Stimulated activated naive CD4-positive, alpha-beta T cell treated with Interleukin-2 at 50 U/mL for 16 hours (primary cell): ENCODE measurements at regions not wholly inside any gene's neighbourhood (a gene's known extent, or its start where the extent isn't known, plus 50 kb on each side); places are given as distances from the start of the nearest gene placed in this dataset.
A peak's percentile ranks its signal among the peaks of the same experiment; 100 is the strongest.
"Not testable (repeated sequence)": the region's sequence is repeated elsewhere in the genome, so short reads cannot be mapped to it uniquely, and the experiment has no call there.

ENCODE experiments used
- DNase-seq: peaks from one replicate; lab custom pipeline; 2025; lab: John Stamatoyannopoulos, UW

- DNase-seq, result no peak
Observed at GRCh38 chr10:8310930-8311329, 256.4 kb downstream of the GATA3 start.

DNA sequence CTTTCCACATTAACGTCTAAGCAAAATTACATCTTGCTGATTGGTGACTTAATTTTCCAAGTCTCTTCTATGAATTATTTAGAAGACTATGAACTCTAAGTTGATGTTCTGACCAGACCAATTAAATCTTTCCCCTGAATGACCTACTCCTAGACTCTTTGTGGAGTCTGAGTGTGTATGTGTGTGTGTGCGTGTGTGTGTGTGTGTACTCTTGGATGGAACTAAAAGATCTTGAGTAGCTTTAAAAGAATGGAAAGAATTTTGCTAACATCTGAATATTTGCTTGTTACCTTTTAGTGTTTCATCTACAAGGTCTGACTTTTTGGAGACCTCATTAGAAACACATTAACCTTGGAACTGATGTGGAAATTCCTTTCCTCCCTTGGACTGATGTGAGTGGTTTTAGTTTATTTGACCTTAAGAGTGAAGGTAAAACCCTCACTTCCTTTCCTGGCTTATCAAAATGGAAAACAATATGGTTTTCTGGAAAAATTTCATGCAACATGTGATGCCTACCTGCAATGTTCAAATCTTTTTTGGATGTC, 257.1 kb downstream of the GATA3 start:
- DNase-seq, result no peak

GRCh38 chr10:8312079-8312478, 257.6 kb downstream of the GATA3 start:
- no peak for DNase-seq

GRCh38 chr10:8312781-8313180, 258.3 kb downstream of the GATA3 start:
- DNase-seq, result no peak

- no peak for DNase-seq
Observed at GRCh38 chr10:8314486-8314885, 260.0 kb downstream of the GATA3 start.

GRCh38 chr10:8315619-8316021, 261.1 kb downstream of the GATA3 start:
- no peak for DNase-seq

- DNase-seq, result no peak
Observed at GRCh38 chr10:8316284-8316683, 261.8 kb downstream of the GATA3 start.

DNA sequence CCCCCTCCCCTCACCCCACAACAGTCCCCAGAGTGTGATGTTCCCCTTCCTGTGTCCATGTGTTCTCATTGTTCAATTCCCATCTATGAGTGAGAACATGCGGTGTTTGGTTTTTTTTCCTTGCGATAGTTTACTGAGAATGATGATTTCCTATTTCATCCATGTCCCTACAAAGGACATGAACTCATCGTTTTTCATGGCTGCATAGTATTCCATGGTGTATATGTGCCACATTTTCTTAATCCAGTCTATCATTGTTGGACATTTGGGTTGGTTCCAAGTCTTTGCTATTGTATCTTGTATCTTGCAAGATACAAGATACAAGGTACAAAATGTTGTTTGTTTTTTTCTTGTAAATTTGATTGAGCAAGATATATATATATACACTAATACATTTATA, 263.9 kb downstream of the GATA3 start:
- not testable (repeated sequence) for DNase-seq

DNA sequence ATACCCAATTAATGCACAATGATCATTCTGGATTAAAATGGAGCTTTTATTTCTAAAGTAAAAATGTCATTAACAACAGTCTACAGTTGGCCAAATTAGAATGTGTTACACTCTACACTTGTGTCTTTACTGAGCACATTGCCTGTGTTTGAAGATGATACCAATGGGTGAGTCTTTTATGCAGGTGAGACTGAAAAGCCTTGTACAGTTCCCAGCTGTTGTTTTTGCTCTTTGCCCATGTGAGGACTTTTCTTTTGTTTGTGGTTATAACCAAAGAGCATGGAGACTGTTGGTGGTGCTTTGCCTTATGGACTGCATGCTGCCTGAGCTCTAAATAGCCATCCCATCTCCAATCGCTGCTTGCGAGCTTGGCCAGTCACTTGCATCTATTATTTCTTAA, 264.5 kb downstream of the GATA3 start:
- no peak for DNase-seq

DNA sequence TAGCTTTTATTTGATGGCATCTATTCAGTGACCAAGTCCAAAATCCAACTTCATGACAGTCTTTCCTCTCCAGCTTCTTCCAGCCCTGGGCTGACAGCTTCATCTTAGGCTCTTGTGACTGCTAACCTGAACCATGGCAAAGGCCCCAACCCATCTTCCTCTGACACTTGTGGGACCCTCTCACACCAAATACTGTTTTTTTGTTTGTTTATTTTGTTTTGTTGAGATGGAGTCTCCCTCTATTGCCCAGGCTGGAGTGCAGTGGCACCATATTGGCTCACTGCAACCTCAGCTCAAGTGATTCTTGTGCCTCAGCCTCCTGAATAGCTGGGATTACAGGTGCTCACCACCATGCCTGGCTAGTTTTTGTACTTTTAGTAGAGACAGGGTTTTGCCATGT, 265.2 kb downstream of the GATA3 start:
- DNase-seq, result no peak

DNA sequence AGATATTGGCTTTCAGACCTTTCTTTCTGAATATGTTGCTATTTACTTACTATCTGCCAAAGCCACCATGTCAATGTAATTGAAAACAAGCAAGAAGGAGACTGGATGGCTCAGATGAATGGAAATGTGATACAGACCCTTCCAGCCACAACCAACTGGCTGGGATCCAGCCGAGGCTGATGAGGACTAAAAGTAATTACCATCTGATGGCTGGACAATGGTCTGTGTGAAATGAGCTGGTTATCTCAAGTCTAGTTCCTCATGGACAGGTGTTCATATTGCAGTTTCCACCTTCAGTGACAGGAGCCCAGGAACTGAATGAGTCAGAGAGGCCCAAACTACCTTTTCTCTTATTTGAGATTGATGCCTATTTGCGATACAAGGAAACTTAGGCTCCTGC, 267.5 kb downstream of the GATA3 start:
- no peak for DNase-seq

- DNase-seq, result no peak
Observed at GRCh38 chr10:8323428-8324054, 269.1 kb downstream of the GATA3 start.

GRCh38 chr10:8325024-8325980, 270.8 kb downstream of the GATA3 start:
- peak; percentile 13 for DNase-seq

GRCh38 chr10:8326396-8327139, 272.1 kb downstream of the GATA3 start:
- no peak for DNase-seq

DNA sequence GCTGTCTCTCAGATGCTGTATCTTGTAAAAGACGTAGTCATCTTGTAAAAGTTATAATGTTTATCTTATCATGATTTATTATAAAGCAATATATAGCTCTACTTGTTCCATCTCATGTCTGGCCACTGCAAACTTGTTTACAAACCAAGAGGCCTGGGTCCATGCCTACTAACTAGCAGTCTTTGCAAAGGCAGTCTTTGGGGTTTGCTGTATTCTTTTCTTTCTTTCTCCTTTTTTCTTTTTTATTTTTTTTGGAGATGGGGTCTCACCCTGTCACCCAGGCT, 272.6 kb downstream of the GATA3 start:
- DNase-seq, result no peak

DNA sequence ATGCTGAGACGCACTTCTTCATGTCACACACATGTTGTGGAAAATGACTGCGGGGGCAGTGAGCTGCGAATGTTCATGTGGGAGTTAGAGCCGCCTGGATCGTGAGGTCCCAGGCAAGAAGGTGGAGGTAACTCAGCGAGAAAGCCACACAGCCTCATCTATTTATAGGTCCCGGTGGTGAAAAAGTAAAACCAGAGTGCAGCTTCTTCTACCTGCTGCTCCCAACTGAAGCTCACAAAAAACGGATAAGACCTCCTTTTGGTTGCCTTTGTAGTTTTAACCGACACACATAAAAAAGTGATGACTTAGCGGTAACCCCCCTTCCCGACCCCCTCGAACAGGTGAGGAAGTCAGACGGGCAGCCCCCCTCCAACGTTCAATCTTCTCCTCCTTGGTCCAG, 276.9 kb downstream of the GATA3 start:
- DNase-seq, result peak; percentile 16

DNA sequence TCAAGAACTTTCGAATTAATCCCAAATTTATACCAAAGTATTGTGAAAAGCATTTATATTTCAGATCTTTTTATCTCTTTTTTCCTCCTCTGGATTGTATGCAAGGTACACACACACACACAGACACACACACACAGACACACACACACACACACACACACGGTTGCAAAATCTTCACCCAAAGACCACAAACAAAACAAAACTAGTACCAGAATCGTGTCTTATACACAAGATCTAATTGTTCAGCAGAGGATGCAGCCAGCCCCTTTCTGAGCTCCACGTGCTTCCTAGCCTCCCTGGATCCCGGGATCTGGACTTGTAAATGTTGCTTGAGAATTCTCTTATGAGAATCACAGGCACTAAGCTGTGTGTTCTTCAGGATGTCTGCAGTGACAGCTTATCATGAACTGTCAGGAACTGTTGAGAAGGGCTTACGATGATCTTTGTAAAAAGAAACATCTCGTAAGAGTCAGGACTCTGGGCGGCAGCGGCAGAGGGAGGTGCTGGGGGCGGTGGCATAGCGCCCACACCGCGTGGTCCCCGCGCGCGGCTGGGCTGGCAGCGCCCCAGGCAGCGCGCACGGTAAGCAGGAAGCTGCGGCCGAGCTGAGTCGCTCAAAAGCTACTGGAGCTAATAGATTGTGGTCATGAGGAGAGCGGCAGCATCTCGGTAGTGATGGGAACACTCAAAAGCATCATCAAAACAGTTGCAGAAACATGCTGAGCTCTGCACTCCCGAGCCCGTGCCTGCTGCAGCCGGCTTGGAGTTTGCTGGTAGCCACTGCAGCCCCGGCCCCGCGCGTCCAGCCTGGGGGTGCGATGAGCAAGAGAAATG, 277.6 kb downstream of the GATA3 start:
- DNase-seq, result peak; percentile 82

- no peak for DNase-seq
Observed at GRCh38 chr10:8332730-8333111, 278.2 kb downstream of the GATA3 start.

DNA sequence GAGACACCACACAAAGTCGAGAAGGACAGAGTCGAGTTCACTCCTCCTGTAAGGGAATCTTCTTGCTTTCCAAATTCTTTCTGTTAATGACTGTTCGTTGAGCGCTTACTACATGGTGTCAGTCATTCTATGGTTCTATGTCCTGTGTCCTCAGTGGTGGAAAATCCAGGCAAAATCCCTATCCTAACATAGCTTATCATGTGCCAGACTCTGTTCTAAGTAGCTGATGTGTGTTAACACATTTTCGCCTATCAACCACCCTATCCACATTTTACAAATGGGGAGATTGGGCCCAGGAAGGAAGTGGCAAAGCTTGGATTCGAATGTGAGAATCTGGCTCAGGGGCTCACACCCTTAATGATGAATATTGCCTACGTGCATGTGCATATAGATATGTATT, 280.1 kb downstream of the GATA3 start:
- no peak for DNase-seq

DNA sequence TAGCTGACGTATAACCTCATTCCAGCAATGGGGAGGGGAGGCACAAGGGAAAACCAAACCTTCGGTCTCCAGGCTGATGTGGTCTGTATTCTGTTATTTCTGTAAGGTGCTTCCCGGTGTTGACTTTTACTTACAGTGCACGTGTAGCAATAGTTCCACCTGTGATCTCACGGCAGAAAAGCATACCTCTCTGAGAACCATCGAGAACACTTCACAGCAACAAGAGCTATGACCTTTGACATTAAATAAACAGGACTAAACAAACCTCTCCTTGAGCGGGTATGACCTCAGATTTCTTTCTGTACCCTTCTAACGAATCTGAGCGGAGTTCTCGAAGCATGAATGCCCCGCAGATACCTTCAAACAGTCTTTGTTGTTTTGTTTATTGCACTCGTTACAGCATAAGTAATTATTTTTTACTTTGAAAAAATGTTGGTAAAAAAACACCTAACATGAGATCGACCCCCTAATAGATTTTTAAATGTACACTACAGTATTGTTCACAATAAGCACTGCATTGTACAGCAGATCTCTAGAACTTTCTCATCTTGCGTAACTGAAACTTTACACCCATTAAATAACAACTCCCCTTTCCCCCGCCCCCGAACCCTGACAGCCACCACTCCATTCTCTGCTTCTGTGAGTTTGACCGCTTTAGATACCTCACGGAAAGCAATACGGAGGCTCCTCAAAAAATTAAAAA, 282.3 kb downstream of the GATA3 start:
- no peak for DNase-seq

GRCh38 chr10:8337332-8337651, 282.8 kb downstream of the GATA3 start:
- DNase-seq, result no peak
